HCT116 (cell line): ENCODE measurements at regions not wholly inside any gene's neighbourhood (a gene's known extent, or its start where the extent isn't known, plus 50 kb on each side); places are given as distances from the start of the nearest gene placed in this dataset.

Experiments used
- ATAC-seq: fragments of 200-7000 bp; cut with Tn5 transposase; 2 replicates; pipeline ENCODE4 v1.9.1; 2020; ENCODE audit warnings: mild to moderate bottlenecking, moderate library complexity
- BruUV-seq: library from RNA; stranded (reverse); fragments of 400-500 nt; replicated peaks from 2 replicates; lab custom pipeline; 2021; lab: Mats Ljungman, UMichigan
- CTCF ChIA-PET: fragments of 300-600 bp; sonication (Branson Sonifier 250); formaldehyde crosslinking; loops from one replicate; lab custom pipeline; 2021; ENCODE audit warnings: antibody characterized with exemption; lab: Charles Lee
- POLR2A ChIA-PET: fragments of 300-600, 350-600 bp; sonication (Branson Sonifier 250); formaldehyde crosslinking; loops from one replicate; lab custom pipeline; 2021; ENCODE audit warnings: antibody characterized with exemption; lab: Charles Lee
- RAD21 ChIA-PET, 2 experiments: fragments of 300-600 bp; sonication (Branson Sonifier 250); formaldehyde crosslinking; loops; one replicate each; lab custom pipeline; 2023; ENCODE audit warnings: low total read pairs in 2 of 2; ENCODE audit not compliant: uncharacterized antibody in 2 of 2, unreplicated experiment in 2 of 2, low non-redundant PET in 1 of 2; lab: Charles Lee
- DNase-seq: peaks from one replicate; pipeline ENCODE4 v3.0.0-alpha.2; 2010; ENCODE audit warnings: low read depth, low spot score
- H2AFZ ChIP-seq: fragments of 200-600 bp; shearing (Covaris generic), sonication (generic); 2 replicates; pipeline ENCODE4 v1.6.1; 2017; ENCODE audit warnings: low read depth, mixed run types, mixed read lengths, antibody characterized with exemption, low read length; ENCODE audit not compliant: poor library complexity, severe bottlenecking
- H3K27ac ChIP-seq: 2 replicates; pipeline ENCODE4 v1.5.1; 2012; ENCODE audit warnings: low read depth, low read length
- H3K27me3 ChIP-seq: fragments of 200-600 bp; sonication (generic); 2 replicates; pipeline ENCODE4 v1.6.1; 2016; ENCODE audit warnings: mixed run types, low read length, mixed read lengths; ENCODE audit not compliant: insufficient read depth
- H3K36me3 ChIP-seq, 2 experiments: fragments of 200-500 bp in 1 of 2; fragments of 200-600 bp in 1 of 2; sonication (Bioruptor generic) in 1 of 2; sonication (generic) in 1 of 2; 2 replicates each; pipeline versions ENCODE4 v1.5.1 to v1.6.1; 2014 to 2016; ENCODE audit warnings: low read length in 2 of 2, inconsistent platforms in 1 of 2, mixed read lengths in 1 of 2, mixed run types in 1 of 2; ENCODE audit not compliant: insufficient read depth in 2 of 2, control insufficient read depth in 1 of 2
- H3K4me1 ChIP-seq, 2 experiments: fragments of 200-600 bp in 1 of 2; sonication (generic) in 1 of 2; 2 replicates each; pipeline versions ENCODE4 v1.5.1 to v1.6.1; 2012 to 2017; ENCODE audit warnings: low read length in 2 of 2, inconsistent platforms in 1 of 2, mild to moderate bottlenecking in 1 of 2, mixed read lengths in 1 of 2, mixed run types in 1 of 2, moderate library complexity in 1 of 2; ENCODE audit not compliant: insufficient read depth in 2 of 2, control insufficient read depth in 1 of 2
- H3K4me2 ChIP-seq: fragments of 200-600 bp; sonication (generic); 2 replicates; pipeline ENCODE4 v1.6.1; 2017; ENCODE audit warnings: mixed run types, low read length, mixed read lengths
- H3K4me3 ChIP-seq, 2 experiments: fragments of 200-600 bp in 1 of 2; sonication (generic) in 1 of 2; replicated peaks in 1 of 2; 2 replicates each; pipeline ENCODE4 v1.5.1; 2011 to 2016; ENCODE audit warnings: low read length in 2 of 2, control low read depth in 1 of 2, low read depth in 1 of 2, mild to moderate bottlenecking in 1 of 2, mixed read lengths in 1 of 2, mixed run types in 1 of 2
- H3K79me2 ChIP-seq: fragments of 200-600 bp; sonication (generic); 2 replicates; pipeline ENCODE4 v1.6.1; 2017; ENCODE audit warnings: mild to moderate bottlenecking, mixed run types, low read length, moderate library complexity, mixed read lengths; ENCODE audit not compliant: insufficient read depth
- H3K9ac ChIP-seq: fragments of 200-600 bp; sonication (generic); 2 replicates; pipeline ENCODE4 v1.6.1; 2016; ENCODE audit warnings: low read length, mixed read lengths
- H3K9me2 ChIP-seq: fragments of 200-600 bp; sonication (generic), shearing (Covaris generic); 2 replicates; pipeline ENCODE4 v1.6.1; 2017; ENCODE audit warnings: mixed run types, mild to moderate bottlenecking, moderate library complexity; ENCODE audit not compliant: insufficient read depth
- H3K9me3 ChIP-seq, 2 experiments: fragments of 200-500 bp in 1 of 2; fragments of 200-600 bp in 1 of 2; sonication (Bioruptor generic) in 1 of 2; sonication (generic) in 1 of 2; 2 replicates each; pipeline ENCODE4 v1.6.1; 2014 to 2017; ENCODE audit warnings: low read length in 2 of 2, mixed read lengths in 2 of 2, inconsistent platforms in 1 of 2, low read depth in 1 of 2, mild to moderate bottlenecking in 1 of 2, mixed run types in 1 of 2, moderate library complexity in 1 of 2; ENCODE audit not compliant: control insufficient read depth in 1 of 2, insufficient read depth in 1 of 2
- H4K20me1 ChIP-seq: fragments of 200-600 bp; sonication (generic), shearing (Covaris generic); 2 replicates; pipeline ENCODE4 v1.6.1; 2017; ENCODE audit warnings: mixed run types, mild to moderate bottlenecking, moderate library complexity; ENCODE audit not compliant: insufficient read depth
- CTCF ChIP-seq, 3 experiments: fragments of 200-600 bp in 1 of 3; sonication (generic) in 1 of 3; IDR thresholded peaks in 2 of 3; conservative IDR thresholded peaks in 1 of 3; 2 replicates each; pipeline ENCODE4 v1.5.1; 2012 to 2017; ENCODE audit warnings: low read depth in 2 of 3, low read length in 2 of 3, antibody characterized with exemption in 1 of 3, borderline replicate concordance in 1 of 3, control low read depth in 1 of 3, mild to moderate bottlenecking in 1 of 3, mixed read lengths in 1 of 3, mixed run types in 1 of 3, moderate library complexity in 1 of 3; ENCODE audit not compliant: insufficient read depth in 1 of 3
- EGR1 ChIP-seq: IDR thresholded peaks from 2 replicates; pipeline ENCODE4 v1.6.1; 2012; ENCODE audit warnings: low read depth
- ELF1 ChIP-seq: IDR thresholded peaks from 2 replicates; pipeline ENCODE4 v1.6.1; 2012; ENCODE audit warnings: low read depth, borderline replicate concordance
- FOSL1 ChIP-seq: IDR thresholded peaks from 2 replicates; pipeline ENCODE4 v1.6.1; 2012; ENCODE audit warnings: low read depth
- SP1 ChIP-seq: IDR thresholded peaks from 2 replicates; pipeline ENCODE4 v1.6.1; 2012; ENCODE audit warnings: low read depth
- ZBTB33 ChIP-seq: IDR thresholded peaks from 2 replicates; pipeline ENCODE4 v1.6.1; 2011; ENCODE audit warnings: mild to moderate bottlenecking, low read length, moderate library complexity; ENCODE audit not compliant: insufficient replicate concordance; ENCODE audit errors: extremely low read depth
- intact Hi-C: fragments of 100-400 bp; cut with micrococcal nuclease; formaldehyde crosslinking; loops from 2 replicates; pipeline ENCODE4 v1.10.0; 2022

GRCh38 chr3:23659840-23660430 lies 145.8 kb upstream of the UBE2E1 start:
- DNase-seq (no peak), ATAC-seq (no peak)
- ChIA-PET POLR2A (no interaction called here), CTCF (no interaction called here), RAD21 (no interaction called here)
- Histone ChIP-seq H3K9me2 (no peaks in the 10 kb centered on the region), H3K9me3 (peaks cover 5 to 9% of the 10 kb centered on the region in 2 experiments; a peak in 1 of 4 replicates), H3K36me3 (no peaks in the 10 kb centered on the region), H3K4me1 (peaks cover 0 to 11% of the 10 kb centered on the region in 2 experiments; a peak in 2 of 4 replicates), H3K27me3 (no peaks in the 10 kb centered on the region), H3K4me2 (no peak overlapping the region), H4K20me1 (no peaks in the 10 kb centered on the region), H3K79me2 (no peaks in the 10 kb centered on the region), H2AFZ (no peak overlapping the region), H3K4me3 (no peak overlapping the region), H3K9ac (no peak overlapping the region), H3K27ac (no peak overlapping the region)
- intact Hi-C loops, result no loop called here
- no TSS peak for BruUV-seq
- TF ChIP-seq SP1 (no peak), EGR1 (no peak), FOSL1 (no peak), CTCF (IDR thresholded peaks at IDR 0.05 in 2 of 3, conservative IDR thresholded peaks at IDR 0.05 in 1 of 3; ENCODE audit: borderline replicate concordance in 1 of 3, insufficient read depth in 1 of 3, low read depth in 2 of 3, low read length in 2 of 3) (no peak), ZBTB33 (no peak), ELF1 (no peak)
